K562 (cell line): ENCODE measurements at regions not wholly inside any gene's neighbourhood (a gene's known extent, or its start where the extent isn't known, plus 50 kb on each side); places are given as distances from the start of the nearest gene placed in this dataset.

Experiments
- ATAC-seq: fragments of 200-7000 bp; cut with Tn5 transposase; 3 replicates; pipeline ENCODE4 v1.9.1; 2020; ENCODE audit warnings: moderate library complexity
- BruUV-seq: library from RNA; stranded (reverse); fragments of 400-500 nt; replicated peaks from 2 replicates; lab custom pipeline; 2021; lab: Mats Ljungman, UMichigan
- CTCF ChIA-PET: fragments of 300-600 bp; formaldehyde crosslinking; extraction: SDS; loops from one replicate; lab custom pipeline; 2021; ENCODE audit warnings: low intra/inter-chr PET ratio; lab: Yijun Ruan, JAX
- POLR2A ChIA-PET: fragments of 300-600, 350-650 bp; sonication (Branson Sonifier 250); formaldehyde crosslinking; extraction: SDS; loops from one replicate; lab custom pipeline; 2021; ENCODE audit warnings: antibody characterized with exemption, inconsistent platforms; lab: Yijun Ruan, JAX
- DNase-seq, 4 experiments: peaks; one replicate each; pipeline versions ENCODE4 v3.0.0 to v3.0.0-alpha.2; 2011 to 2018; ENCODE audit warnings: low spot score in 3 of 4, mixed read lengths in 3 of 4; ENCODE audit errors: extremely low read depth in 1 of 4
- FAIRE-seq: peaks from 2 replicates; lab custom pipeline; 2011; peaks lifted over from hg19 to GRCh38; lab: Jason Lieb, UNC
- H2AFZ ChIP-seq: 2 replicates; pipeline ENCODE4 v1.6.0; 2011; ENCODE audit warnings: low read depth, low read length, control low read depth, inconsistent platforms
- H3K27ac ChIP-seq: fragments of 200-600 bp; 3 replicates; pipeline ENCODE4 v1.8.0; 2011; ENCODE audit warnings: low read depth, mild to moderate bottlenecking, control low read depth, inconsistent platforms, low read length, moderate library complexity, mixed read lengths; ENCODE audit errors: extremely low read depth
- H3K27me3 ChIP-seq, 2 experiments: fragments of 300-600 bp in 1 of 2; 2 replicates in 1 of 2; 3 replicates in 1 of 2; pipeline versions ENCODE4 v1.6.0 to v1.8.0; 2011; ENCODE audit warnings: inconsistent platforms in 2 of 2, low read length in 2 of 2, mild to moderate bottlenecking in 1 of 2, mixed read lengths in 1 of 2, moderate library complexity in 1 of 2; ENCODE audit not compliant: control insufficient read depth in 2 of 2, insufficient read depth in 2 of 2
- H3K36me3 ChIP-seq: fragments of 300-600 bp; 3 replicates; pipeline ENCODE4 v1.8.0; 2011; ENCODE audit warnings: mild to moderate bottlenecking, low read length, inconsistent platforms; ENCODE audit not compliant: control insufficient read depth, insufficient read depth
- H3K4me1 ChIP-seq, 2 experiments: fragments of 200-600 bp in 1 of 2; replicated peaks in 1 of 2; 2 replicates in 1 of 2; 3 replicates in 1 of 2; pipeline versions ENCODE4 v1.5.1 to v1.8.0; 2011; ENCODE audit warnings: inconsistent platforms in 2 of 2, low read length in 2 of 2, mild to moderate bottlenecking in 1 of 2, mixed read lengths in 1 of 2, moderate library complexity in 1 of 2; ENCODE audit not compliant: control insufficient read depth in 2 of 2, insufficient read depth in 2 of 2
- H3K4me2 ChIP-seq: 2 replicates; pipeline ENCODE4 v1.6.1; 2011; ENCODE audit warnings: low read length, control low read depth, inconsistent platforms, mixed read lengths; ENCODE audit not compliant: insufficient read depth
- H3K4me3 ChIP-seq: fragments of 200-600 bp; sonication (generic), shearing (Covaris generic); 2 replicates; pipeline ENCODE4 v1.5.1; 2016; ENCODE audit warnings: control low read depth, inconsistent platforms
- H3K79me2 ChIP-seq: fragments of 200-600 bp; 3 replicates; pipeline ENCODE4 v1.8.0; 2011; ENCODE audit warnings: low read length, inconsistent platforms; ENCODE audit not compliant: control insufficient read depth, insufficient read depth
- H3K9ac ChIP-seq, 2 experiments: 2 replicates each; pipeline versions ENCODE4 v1.6.0 to v1.6.1; 2011; ENCODE audit warnings: low read depth in 2 of 2, low read length in 2 of 2, control low read depth in 1 of 2, inconsistent platforms in 1 of 2, mild to moderate bottlenecking in 1 of 2, mixed read lengths in 1 of 2; ENCODE audit not compliant: insufficient read depth in 1 of 2
- H3K9me1 ChIP-seq: one replicate; pipeline ENCODE4 v1.6.0; 2011; ENCODE audit warnings: inconsistent platforms, mild to moderate bottlenecking, low read length, moderate library complexity; ENCODE audit not compliant: control insufficient read depth, insufficient read depth
- H3K9me3 ChIP-seq: replicated peaks from 2 replicates; pipeline ENCODE4 v1.5.1; 2011; ENCODE audit warnings: low read depth, low read length, inconsistent platforms; ENCODE audit not compliant: control insufficient read depth, insufficient read depth
- H4K20me1 ChIP-seq: replicated peaks from 2 replicates; pipeline ENCODE4 v1.6.1; 2011; ENCODE audit warnings: low read length, inconsistent platforms, mixed read lengths; ENCODE audit not compliant: control insufficient read depth, insufficient read depth
- ARNT ChIP-seq, 2 experiments: fragments of 450-650 bp; IDR thresholded peaks; 2 replicates each; pipeline ENCODE4 v1.6.1; 2016; ENCODE audit warnings: mild to moderate bottlenecking in 1 of 2
- CXXC5 ChIP-seq: fragments of 250-450 bp; sonication (Bioruptor Pico); IDR thresholded peaks from 2 replicates; pipeline ENCODE4 v1.8.0; 2022; ENCODE audit warnings: inconsistent platforms, mild to moderate bottlenecking, moderate library complexity
- E2F3 ChIP-seq: fragments of 250-450 bp; sonication (Bioruptor Pico); IDR thresholded peaks from 2 replicates; pipeline ENCODE4 v1.4.0; 2020; ENCODE audit warnings: mild to moderate bottlenecking
- ELK3 ChIP-seq: fragments of 450-650 bp; formaldehyde crosslinking; IDR thresholded peaks from 2 replicates; pipeline ENCODE4 v1.4.0; 2020; ENCODE audit warnings: mild to moderate bottlenecking
- ETS2 ChIP-seq: IDR thresholded peaks from 2 replicates; pipeline ENCODE4 v1.6.1; 2016; ENCODE audit warnings: borderline replicate concordance, missing genetic modification characterization, mild to moderate bottlenecking, moderate library complexity, missing compliant biosample characterization; ENCODE audit not compliant: poor library complexity, severe bottlenecking
- GTF2E2 ChIP-seq: fragments of 200-800 bp; sonication (Bioruptor generic); IDR thresholded peaks from 2 replicates; pipeline ENCODE4 v1.6.1; 2016; ENCODE audit warnings: missing genetic modification characterization, missing compliant biosample characterization
- HDAC3 ChIP-seq: fragments of 450-650 bp; IDR thresholded peaks from 2 replicates; pipeline ENCODE4 v1.6.1; 2018; ENCODE audit warnings: borderline replicate concordance, mild to moderate bottlenecking, moderate library complexity; ENCODE audit not compliant: partially characterized antibody
- ILK ChIP-seq: fragments of 450-650 bp; IDR thresholded peaks from 2 replicates; pipeline ENCODE4 v1.6.1; 2016; ENCODE audit warnings: missing genetic modification characterization, low read depth, mild to moderate bottlenecking, missing compliant biosample characterization, moderate library complexity, borderline replicate concordance
- IRF9 ChIP-seq: fragments of 450-650 bp; IDR thresholded peaks from 2 replicates; pipeline ENCODE4 v1.6.1; 2016; ENCODE audit warnings: missing biosample characterization, missing genetic modification characterization
- MEF2D ChIP-seq: conservative IDR thresholded peaks from 2 replicates; pipeline ENCODE4 v1.6.1; 2016; ENCODE audit warnings: low read depth, missing genetic modification characterization, missing compliant biosample characterization
- NR3C1 ChIP-seq: sonication (generic); formaldehyde crosslinking; IDR thresholded peaks from 2 replicates; pipeline ENCODE4 v1.8.1; 2022; ENCODE audit warnings: missing genetic modification reagents
- SAFB ChIP-seq: fragments of 200-400 bp; formaldehyde crosslinking; IDR thresholded peaks from 2 replicates; pipeline ENCODE4 v1.6.1; 2017; ENCODE audit warnings: low read depth, low read length, borderline replicate concordance
- SIRT6 ChIP-seq: IDR thresholded peaks from one replicate; pipeline ENCODE4 v1.6.1; 2012; ENCODE audit warnings: low read depth, mild to moderate bottlenecking, control low read depth, inconsistent platforms, low read length, moderate library complexity
- UBTF ChIP-seq, 2 experiments: IDR thresholded peaks; 2 replicates each; pipeline ENCODE4 v1.6.1; 2012; ENCODE audit warnings: improper control_type of control experiment in 2 of 2, low read depth in 2 of 2, low read length in 2 of 2, borderline replicate concordance in 1 of 2
- ZBTB49 ChIP-seq: sonication (generic); formaldehyde crosslinking; IDR thresholded peaks from 2 replicates; pipeline ENCODE4 v1.8.0; 2022; ENCODE audit warnings: missing genetic modification reagents, mild to moderate bottlenecking, borderline replicate concordance
- WGBS: fragments of 100-300 bp; shearing (Covaris generic); methylation state at CpG from one replicate; pipeline ENCODE4 v1.1.6; 2016; ENCODE audit warnings: low coverage, mixed read lengths; ENCODE audit not compliant: insufficient coverage; ENCODE audit errors: missing lambda C conversion rate; 5-methylcytosine and 5-hydroxymethylcytosine counted together
- in situ Hi-C: fragments of 300-500 bp; cut with MboI; formaldehyde crosslinking; loops from 4 replicates; pipeline ENCODE4 v1.15.0; 2018; ENCODE audit warnings: inconsistent platforms, mixed read lengths
- intact Hi-C: fragments of 100-400 bp; cut with micrococcal nuclease; formaldehyde crosslinking; loops from 2 replicates; pipeline ENCODE4 v1.14.2; 2022

GRCh38 chr7:68807666-68808065 lies 790.6 kb upstream of the AUTS2 start (continued):
- TF ChIP-seq ELK3 (CRISPR knock-in tag) (no peak), ETS2 (tag) (no peak), CXXC5 (no peak)

GRCh38 chr7:68813551-68814080 lies 784.7 kb upstream of the AUTS2 start:
- BruUV-seq, result no TSS peak
- Histone ChIP-seq H3K9ac (no peak overlapping the region), H2AFZ (no peak overlapping the region), H3K4me3 (no peak overlapping the region), H3K9me3 (no peaks in the 10 kb centered on the region), H3K27me3 (peaks cover 3 to 6% of the 10 kb centered on the region in 2 experiments; a peak in 4 of 5 replicates), H3K4me2 (no peak overlapping the region), H4K20me1 (no peaks in the 10 kb centered on the region), H3K36me3 (no peaks in the 10 kb centered on the region), H3K4me1 (no peaks in the 10 kb centered on the region), H3K27ac (no peak overlapping the region), H3K9me1 (no peaks in the 10 kb centered on the region), H3K79me2 (no peaks in the 10 kb centered on the region)
- in situ Hi-C loops, result no loop called here
- no peak for FAIRE-seq
- 2% methylated on average over 11 of the region's 12 CpGs for WGBS
- intact Hi-C loops, result no loop called here
- no peak for ATAC-seq
- DNase-seq, result no peak
- POLR2A ChIA-PET, result no interaction called here
- CTCF ChIA-PET, result no interaction called here
- no peak for TF ChIP-seq UBTF (IDR thresholded peaks at IDR 0.05; ENCODE audit: borderline replicate concordance in 1 of 2, low read depth in 2 of 2, low read length in 2 of 2)
- no peak for TF ChIP-seq SAFB
- TF ChIP-seq E2F3 (CRISPR knock-in tag), result no peak
- TF ChIP-seq GTF2E2, result no peak
- no peak for TF ChIP-seq MEF2D (tag)
- no peak for TF ChIP-seq SIRT6
- no peak for TF ChIP-seq ILK
- no peak for TF ChIP-seq ZBTB49
- no peak for TF ChIP-seq IRF9 (tag)
- no peak for TF ChIP-seq ARNT (IDR thresholded peaks at IDR 0.05)
- no peak for TF ChIP-seq HDAC3
- TF ChIP-seq NR3C1 (CRISPR knock-in tag), result no peak
